ENCODE measurements at regions not wholly inside any gene's neighbourhood (a gene's known extent, or its start where the extent isn't known, plus 50 kb on each side); places are given as distances from the start of the nearest gene placed in this dataset.

- ChIA-PET POLR2A (ENCODE audit: low non-redundant PET) (no interaction called here), CTCF (no interaction called here)
- TF ChIP-seq CTCF (conservative IDR thresholded peaks at IDR 0.05; ENCODE audit: low read depth, low read length) = no peak
- TF ChIP-seq EZH2 (IDR thresholded peaks at IDR 0.05; ENCODE audit: borderline replicate concordance, low read depth, low read length, poor library complexity, severe bottlenecking) = no peak
- no peak for DNase-seq (ENCODE audit: low spot score)
- Histone ChIP-seq H3K27me3 (replicated peaks; ENCODE audit: insufficient read depth, low read depth, low read length, poor library complexity) (no peaks in the 10 kb centered on the region), H3K36me3 (ENCODE audit: insufficient read depth, low read length, poor library complexity, severe bottlenecking) (no peaks in the 10 kb centered on the region), H3K4me1 (ENCODE audit: insufficient read depth, low read length, poor library complexity, severe bottlenecking) (no peaks in the 10 kb centered on the region), H3K27ac (ENCODE audit: low read depth, low read length, poor library complexity, severe bottlenecking) (no peak overlapping the region), H3K4me3 (ENCODE audit: low read depth, low read length, poor library complexity, severe bottlenecking) (no peak overlapping the region), H3K9me3 (ENCODE audit: low read depth, low read length, poor library complexity, severe bottlenecking) (no peaks in the 10 kb centered on the region)
- intact Hi-C loops (cut with micrococcal nuclease; ENCODE audit: unreplicated experiment) = no loop called here
- BruUV-seq (replicated peaks) = no TSS peak
These were observed 1718.9 kb upstream of the MIR17HG start for GRCh38 chr13:89628567-89628966.

GRCh38 chr13:89650226-89650625 is 1697.3 kb upstream of the MIR17HG start:
- TF ChIP-seq CTCF (conservative IDR thresholded peaks at IDR 0.05; ENCODE audit: low read depth, low read length) (no peak), EZH2 (IDR thresholded peaks at IDR 0.05; ENCODE audit: borderline replicate concordance, low read depth, low read length, poor library complexity, severe bottlenecking) (no peak)
- Histone ChIP-seq H3K4me1 (ENCODE audit: insufficient read depth, low read length, poor library complexity, severe bottlenecking) (no peaks in the 10 kb centered on the region), H3K36me3 (ENCODE audit: insufficient read depth, low read length, poor library complexity, severe bottlenecking) (no peaks in the 10 kb centered on the region), H3K4me3 (ENCODE audit: low read depth, low read length, poor library complexity, severe bottlenecking) (no peak overlapping the region), H3K27me3 (replicated peaks; ENCODE audit: insufficient read depth, low read depth, low read length, poor library complexity) (no peaks in the 10 kb centered on the region), H3K27ac (ENCODE audit: low read depth, low read length, poor library complexity, severe bottlenecking) (no peak overlapping the region), H3K9me3 (ENCODE audit: low read depth, low read length, poor library complexity, severe bottlenecking) (peaks cover 11% of the 10 kb centered on the region)
- intact Hi-C loops (cut with micrococcal nuclease; ENCODE audit: unreplicated experiment) = no loop called here
- DNase-seq (ENCODE audit: low spot score) = no peak
- POLR2A ChIA-PET (ENCODE audit: low non-redundant PET) = no interaction called here
- CTCF ChIA-PET = no interaction called here
- no TSS peak for BruUV-seq (replicated peaks)

GRCh38 chr13:89660752-89661151 is 1686.7 kb upstream of the MIR17HG start:
- BruUV-seq (replicated peaks) = no TSS peak
- ChIA-PET POLR2A (ENCODE audit: low non-redundant PET) (no interaction called here), CTCF (no interaction called here)
- Histone ChIP-seq H3K27ac (ENCODE audit: low read depth, low read length, poor library complexity, severe bottlenecking) (no peak overlapping the region), H3K36me3 (ENCODE audit: insufficient read depth, low read length, poor library complexity, severe bottlenecking) (no peaks in the 10 kb centered on the region), H3K4me3 (ENCODE audit: low read depth, low read length, poor library complexity, severe bottlenecking) (no peak overlapping the region), H3K4me1 (ENCODE audit: insufficient read depth, low read length, poor library complexity, severe bottlenecking) (no peaks in the 10 kb centered on the region), H3K9me3 (ENCODE audit: low read depth, low read length, poor library complexity, severe bottlenecking) (no peaks in the 10 kb centered on the region), H3K27me3 (replicated peaks; ENCODE audit: insufficient read depth, low read depth, low read length, poor library complexity) (no peaks in the 10 kb centered on the region)
- intact Hi-C loops (cut with micrococcal nuclease; ENCODE audit: unreplicated experiment) = no loop called here
- no peak for TF ChIP-seq EZH2 (IDR thresholded peaks at IDR 0.05; ENCODE audit: borderline replicate concordance, low read depth, low read length, poor library complexity, severe bottlenecking)
- TF ChIP-seq CTCF (conservative IDR thresholded peaks at IDR 0.05; ENCODE audit: low read depth, low read length) = no peak
- no peak for DNase-seq (ENCODE audit: low spot score)

All from A673 (cell line).